CD4-positive, alpha-beta T cell (primary cell): ENCODE measurements at regions not wholly inside any gene's neighbourhood (a gene's known extent, or its start where the extent isn't known, plus 50 kb on each side); places are given as distances from the start of the nearest gene placed in this dataset.
"Not testable (repeated sequence)": the region's sequence is repeated elsewhere in the genome, so short reads cannot be mapped to it uniquely, and the experiment has no call there.

ENCODE experiments used
- ATAC-seq: fragments of 200-7000 bp; cut with Tn5 transposase; one replicate; pipeline ENCODE4 v1.10.0; 2022; ENCODE audit warnings: mild to moderate bottlenecking; ENCODE audit not compliant: poor library complexity
- CTCF ChIA-PET: fragments of 350-600 bp; sonication (Branson Sonifier 250); formaldehyde crosslinking; loops from one replicate; lab custom pipeline; 2021; ENCODE audit warnings: antibody characterized with exemption, inconsistent platforms; lab: Charles Lee
- POLR2A ChIA-PET: fragments of 350-600 bp; sonication (Branson Sonifier 250); formaldehyde crosslinking; loops from one replicate; lab custom pipeline; 2021; ENCODE audit warnings: antibody characterized with exemption, inconsistent platforms; lab: Charles Lee
- DNase-seq, 14 experiments: peaks; one replicate each; pipeline ENCODE4 v3.0.0-alpha.2; 2013 to 2020; ENCODE audit warnings: mixed read lengths in 2 of 14
- H3K27ac ChIP-seq, 2 donors: one replicate each; pipeline versions ENCODE4 v1.5.1 to v1.7.0; 2013; ENCODE audit warnings: low read length in 2 of 2, low read depth in 1 of 2, mild to moderate bottlenecking in 1 of 2
- H3K27me3 ChIP-seq, 2 experiments: 1 replicate in 1 of 2; 2 replicates in 1 of 2; pipeline versions ENCODE4 v1.6.1 to v1.7.0; 2013; ENCODE audit warnings: low read length in 2 of 2, control low read depth in 1 of 2, mild to moderate bottlenecking in 1 of 2, moderate library complexity in 1 of 2; ENCODE audit not compliant: insufficient read depth in 2 of 2, control insufficient read depth in 1 of 2
- H3K36me3 ChIP-seq: one replicate; pipeline ENCODE4 v1.6.1; 2013; ENCODE audit warnings: low read length, control low read depth; ENCODE audit not compliant: insufficient read depth
- H3K4me1 ChIP-seq: one replicate; pipeline ENCODE4 v1.6.1; 2013; ENCODE audit warnings: low read length, control low read depth; ENCODE audit not compliant: insufficient read depth
- H3K4me3 ChIP-seq: one replicate; pipeline ENCODE4 v1.5.1; 2013; ENCODE audit warnings: mild to moderate bottlenecking, low read length, moderate library complexity
- H3K9me3 ChIP-seq, 2 experiments: 1 replicate in 1 of 2; 2 replicates in 1 of 2; pipeline versions ENCODE4 v1.6.1 to v1.7.0; 2013; ENCODE audit warnings: low read length in 2 of 2, mild to moderate bottlenecking in 2 of 2, control low read depth in 1 of 2, moderate library complexity in 1 of 2; ENCODE audit not compliant: control insufficient read depth in 1 of 2, insufficient read depth in 1 of 2
- H3K27ac Mint-ChIP-seq: one replicate; pipeline ENCODE4 v1.8.0; 2020; ENCODE audit warnings: mixed read lengths
- H3K27me3 Mint-ChIP-seq: one replicate; pipeline ENCODE4 v1.8.0; 2021; ENCODE audit warnings: mixed read lengths
- H3K36me3 Mint-ChIP-seq: one replicate; pipeline ENCODE4 v1.8.0; 2021; ENCODE audit warnings: low read depth, mixed read lengths
- H3K4me1 Mint-ChIP-seq: one replicate; pipeline ENCODE4 v1.8.0; 2021; ENCODE audit warnings: low read depth, mixed read lengths
- H3K4me3 Mint-ChIP-seq: one replicate; pipeline ENCODE4 v1.8.0; 2020; ENCODE audit warnings: mild to moderate bottlenecking, mixed read lengths
- H3K9me3 Mint-ChIP-seq: one replicate; pipeline ENCODE4 v1.8.0; 2020; ENCODE audit warnings: mixed read lengths
- intact Hi-C, 2 experiments: fragments of 100-400 bp; cut with DNase I in 1 of 2; cut with micrococcal nuclease in 1 of 2; formaldehyde crosslinking; loops; one replicate each; pipeline versions ENCODE4 v1.15.1 to v1.9.0; 2023 to 2025; cut with DNase I, micrococcal nuclease
- TF ChIP-seq, protein P1 (sequence below): fragments of 200-600 bp; IDR thresholded peaks from one replicate; pipeline ENCODE4 v1.8.0; 2022; ENCODE audit warnings: antibody characterized with exemption, mild to moderate bottlenecking

- POLR2A ChIA-PET = no interaction called here
- no peaks in the 10 kb centered on the region for H3K36me3 ChIP-seq
Observed at GRCh38 chr6:103819509-103819908, 1040.2 kb downstream of the HACE1 start.

DNA sequence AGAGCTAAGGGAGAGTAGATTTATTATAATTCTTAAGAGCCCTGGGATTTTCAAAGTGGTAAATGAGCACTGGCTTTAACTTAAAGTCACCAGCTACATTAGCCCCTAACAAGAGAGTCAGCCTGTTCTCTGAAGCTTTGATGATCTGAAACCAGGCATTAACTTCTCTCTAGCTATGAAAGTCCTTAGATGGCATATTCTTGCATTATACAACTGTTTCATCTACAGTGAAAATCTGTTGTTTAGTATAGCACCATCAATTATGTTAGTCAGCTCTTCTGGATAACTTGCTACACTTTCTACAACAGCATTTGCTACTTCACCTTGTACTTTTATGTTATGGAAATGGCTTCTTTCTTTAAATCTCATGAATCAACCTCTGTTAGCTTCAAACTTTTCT lies 1046.7 kb downstream of the HACE1 start:
- peaks cover 10% of the 10 kb centered on the region for H3K9me3 Mint-ChIP-seq
- no peak for ATAC-seq
- no peaks in the 10 kb centered on the region for H3K27me3 Mint-ChIP-seq
- H3K27ac Mint-ChIP-seq = no peak overlapping the region
- Histone ChIP-seq H3K27me3 (no peaks in the 10 kb centered on the region), H3K4me3 (no peak overlapping the region), H3K9me3 (no peaks in the 10 kb centered on the region), H3K27ac (no peak overlapping the region), H3K4me1 (no peaks in the 10 kb centered on the region), H3K36me3 (no peaks in the 10 kb centered on the region)
- ChIA-PET CTCF (no interaction called here), POLR2A (no interaction called here)
- H3K36me3 Mint-ChIP-seq = no peaks in the 10 kb centered on the region
- H3K4me1 Mint-ChIP-seq = no peaks in the 10 kb centered on the region
- no peak for DNase-seq
- intact Hi-C loops = no loop called here
- TF ChIP-seq, protein P1, sequence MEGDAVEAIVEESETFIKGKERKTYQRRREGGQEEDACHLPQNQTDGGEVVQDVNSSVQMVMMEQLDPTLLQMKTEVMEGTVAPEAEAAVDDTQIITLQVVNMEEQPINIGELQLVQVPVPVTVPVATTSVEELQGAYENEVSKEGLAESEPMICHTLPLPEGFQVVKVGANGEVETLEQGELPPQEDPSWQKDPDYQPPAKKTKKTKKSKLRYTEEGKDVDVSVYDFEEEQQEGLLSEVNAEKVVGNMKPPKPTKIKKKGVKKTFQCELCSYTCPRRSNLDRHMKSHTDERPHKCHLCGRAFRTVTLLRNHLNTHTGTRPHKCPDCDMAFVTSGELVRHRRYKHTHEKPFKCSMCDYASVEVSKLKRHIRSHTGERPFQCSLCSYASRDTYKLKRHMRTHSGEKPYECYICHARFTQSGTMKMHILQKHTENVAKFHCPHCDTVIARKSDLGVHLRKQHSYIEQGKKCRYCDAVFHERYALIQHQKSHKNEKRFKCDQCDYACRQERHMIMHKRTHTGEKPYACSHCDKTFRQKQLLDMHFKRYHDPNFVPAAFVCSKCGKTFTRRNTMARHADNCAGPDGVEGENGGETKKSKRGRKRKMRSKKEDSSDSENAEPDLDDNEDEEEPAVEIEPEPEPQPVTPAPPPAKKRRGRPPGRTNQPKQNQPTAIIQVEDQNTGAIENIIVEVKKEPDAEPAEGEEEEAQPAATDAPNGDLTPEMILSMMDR = no peak
- no peak overlapping the region for H3K4me3 Mint-ChIP-seq

More at GRCh38 chr6:103819509-103819908, 1040.2 kb downstream of the HACE1 start:
- no peaks in the 10 kb centered on the region for H3K4me1 ChIP-seq
- no peak for DNase-seq
- no peaks in the 10 kb centered on the region for H3K4me1 Mint-ChIP-seq
- ATAC-seq = no peak
- no peaks in the 10 kb centered on the region for H3K36me3 Mint-ChIP-seq
- no peak overlapping the region for H3K27ac Mint-ChIP-seq
- no peak overlapping the region for H3K4me3 Mint-ChIP-seq
- no peaks in the 10 kb centered on the region for H3K27me3 ChIP-seq
- H3K27ac ChIP-seq = no peak overlapping the region
- CTCF ChIA-PET = no interaction called here
- TF ChIP-seq, protein P1 = no peak
- peaks cover 0 to 4% of the 10 kb centered on the region in 2 experiments for H3K9me3 ChIP-seq
- H3K4me3 ChIP-seq = no peak overlapping the region
- intact Hi-C loops = no loop called here
- H3K27me3 Mint-ChIP-seq = no peaks in the 10 kb centered on the region
- H3K9me3 Mint-ChIP-seq = peaks cover 3% of the 10 kb centered on the region

DNA sequence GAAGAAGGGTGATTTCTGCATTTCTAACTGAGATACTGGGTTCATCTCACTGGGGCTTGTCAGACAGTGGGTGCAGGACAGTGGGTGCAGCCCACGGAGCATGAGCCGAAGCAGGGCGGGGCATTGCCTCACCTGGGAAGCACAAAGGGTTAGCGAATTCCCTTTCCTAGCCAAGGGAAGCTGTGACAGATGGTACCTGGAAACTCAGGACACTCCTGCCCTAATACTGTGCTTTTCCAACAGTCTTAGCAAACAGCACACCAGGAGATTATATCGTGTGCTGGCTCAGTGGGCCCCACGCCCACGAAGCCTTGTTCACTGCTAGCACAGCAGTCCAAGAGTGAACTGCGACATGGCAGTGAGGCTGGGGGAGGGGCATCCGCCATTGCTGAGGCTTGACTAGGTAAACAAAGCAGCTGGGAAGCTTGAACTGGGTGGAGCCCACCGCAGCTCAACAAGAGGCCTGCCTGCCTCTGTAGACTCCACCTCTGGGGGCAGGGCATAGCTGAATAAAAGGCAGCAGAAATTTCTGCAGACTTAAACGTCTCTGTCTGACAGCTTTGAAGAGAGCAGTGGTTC lies 1057.7 kb downstream of the HACE1 start:
- CTCF ChIA-PET, intact Hi-C loops: not testable (repeated sequence)

More for the DNA sequence above, 1057.7 kb downstream of the HACE1 start:
- H3K36me3 Mint-ChIP-seq, H3K4me3 ChIP-seq, H3K36me3 ChIP-seq, POLR2A ChIA-PET, H3K4me1 Mint-ChIP-seq, H3K27ac ChIP-seq, H3K27me3 Mint-ChIP-seq, H3K9me3 Mint-ChIP-seq, H3K4me3 Mint-ChIP-seq, ATAC-seq, H3K4me1 ChIP-seq, H3K27me3 ChIP-seq, H3K27ac Mint-ChIP-seq, H3K9me3 ChIP-seq, DNase-seq: not testable (repeated sequence)
